HCT116 (cell line): ENCODE measurements at regions not wholly inside any gene's neighbourhood (a gene's known extent, or its start where the extent isn't known, plus 50 kb on each side); places are given as distances from the start of the nearest gene placed in this dataset.

Source experiments
- ATAC-seq: fragments of 200-7000 bp; cut with Tn5 transposase; 2 replicates; pipeline ENCODE4 v1.9.1; 2020; ENCODE audit warnings: mild to moderate bottlenecking, moderate library complexity
- BruUV-seq: library from RNA; stranded (reverse); fragments of 400-500 nt; replicated peaks from 2 replicates; lab custom pipeline; 2021; lab: Mats Ljungman, UMichigan
- CTCF ChIA-PET: fragments of 300-600 bp; sonication (Branson Sonifier 250); formaldehyde crosslinking; loops from one replicate; lab custom pipeline; 2021; ENCODE audit warnings: antibody characterized with exemption; lab: Charles Lee
- POLR2A ChIA-PET: fragments of 300-600, 350-600 bp; sonication (Branson Sonifier 250); formaldehyde crosslinking; loops from one replicate; lab custom pipeline; 2021; ENCODE audit warnings: antibody characterized with exemption; lab: Charles Lee
- RAD21 ChIA-PET, 2 experiments: fragments of 300-600 bp; sonication (Branson Sonifier 250); formaldehyde crosslinking; loops; one replicate each; lab custom pipeline; 2023; ENCODE audit warnings: low total read pairs in 2 of 2; ENCODE audit not compliant: uncharacterized antibody in 2 of 2, unreplicated experiment in 2 of 2, low non-redundant PET in 1 of 2; lab: Charles Lee
- DNase-seq: peaks from one replicate; pipeline ENCODE4 v3.0.0-alpha.2; 2010; ENCODE audit warnings: low read depth, low spot score
- H2AFZ ChIP-seq: fragments of 200-600 bp; shearing (Covaris generic), sonication (generic); 2 replicates; pipeline ENCODE4 v1.6.1; 2017; ENCODE audit warnings: low read depth, mixed run types, mixed read lengths, antibody characterized with exemption, low read length; ENCODE audit not compliant: poor library complexity, severe bottlenecking
- H3K27ac ChIP-seq: 2 replicates; pipeline ENCODE4 v1.5.1; 2012; ENCODE audit warnings: low read depth, low read length
- H3K27me3 ChIP-seq: fragments of 200-600 bp; sonication (generic); 2 replicates; pipeline ENCODE4 v1.6.1; 2016; ENCODE audit warnings: mixed run types, low read length, mixed read lengths; ENCODE audit not compliant: insufficient read depth
- H3K36me3 ChIP-seq, 2 experiments: fragments of 200-500 bp in 1 of 2; fragments of 200-600 bp in 1 of 2; sonication (Bioruptor generic) in 1 of 2; sonication (generic) in 1 of 2; 2 replicates each; pipeline versions ENCODE4 v1.5.1 to v1.6.1; 2014 to 2016; ENCODE audit warnings: low read length in 2 of 2, inconsistent platforms in 1 of 2, mixed read lengths in 1 of 2, mixed run types in 1 of 2; ENCODE audit not compliant: insufficient read depth in 2 of 2, control insufficient read depth in 1 of 2
- H3K4me1 ChIP-seq, 2 experiments: fragments of 200-600 bp in 1 of 2; sonication (generic) in 1 of 2; 2 replicates each; pipeline versions ENCODE4 v1.5.1 to v1.6.1; 2012 to 2017; ENCODE audit warnings: low read length in 2 of 2, inconsistent platforms in 1 of 2, mild to moderate bottlenecking in 1 of 2, mixed read lengths in 1 of 2, mixed run types in 1 of 2, moderate library complexity in 1 of 2; ENCODE audit not compliant: insufficient read depth in 2 of 2, control insufficient read depth in 1 of 2
- H3K4me2 ChIP-seq: fragments of 200-600 bp; sonication (generic); 2 replicates; pipeline ENCODE4 v1.6.1; 2017; ENCODE audit warnings: mixed run types, low read length, mixed read lengths
- H3K4me3 ChIP-seq, 2 experiments: fragments of 200-600 bp in 1 of 2; sonication (generic) in 1 of 2; replicated peaks in 1 of 2; 2 replicates each; pipeline ENCODE4 v1.5.1; 2011 to 2016; ENCODE audit warnings: low read length in 2 of 2, control low read depth in 1 of 2, low read depth in 1 of 2, mild to moderate bottlenecking in 1 of 2, mixed read lengths in 1 of 2, mixed run types in 1 of 2
- H3K79me2 ChIP-seq: fragments of 200-600 bp; sonication (generic); 2 replicates; pipeline ENCODE4 v1.6.1; 2017; ENCODE audit warnings: mild to moderate bottlenecking, mixed run types, low read length, moderate library complexity, mixed read lengths; ENCODE audit not compliant: insufficient read depth
- H3K9ac ChIP-seq: fragments of 200-600 bp; sonication (generic); 2 replicates; pipeline ENCODE4 v1.6.1; 2016; ENCODE audit warnings: low read length, mixed read lengths
- H3K9me2 ChIP-seq: fragments of 200-600 bp; sonication (generic), shearing (Covaris generic); 2 replicates; pipeline ENCODE4 v1.6.1; 2017; ENCODE audit warnings: mixed run types, mild to moderate bottlenecking, moderate library complexity; ENCODE audit not compliant: insufficient read depth
- H3K9me3 ChIP-seq, 2 experiments: fragments of 200-500 bp in 1 of 2; fragments of 200-600 bp in 1 of 2; sonication (Bioruptor generic) in 1 of 2; sonication (generic) in 1 of 2; 2 replicates each; pipeline ENCODE4 v1.6.1; 2014 to 2017; ENCODE audit warnings: low read length in 2 of 2, mixed read lengths in 2 of 2, inconsistent platforms in 1 of 2, low read depth in 1 of 2, mild to moderate bottlenecking in 1 of 2, mixed run types in 1 of 2, moderate library complexity in 1 of 2; ENCODE audit not compliant: control insufficient read depth in 1 of 2, insufficient read depth in 1 of 2
- H4K20me1 ChIP-seq: fragments of 200-600 bp; sonication (generic), shearing (Covaris generic); 2 replicates; pipeline ENCODE4 v1.6.1; 2017; ENCODE audit warnings: mixed run types, mild to moderate bottlenecking, moderate library complexity; ENCODE audit not compliant: insufficient read depth
- EZH2phosphoT487 ChIP-seq: fragments of 200-600 bp; IDR thresholded peaks from 2 replicates; pipeline ENCODE4 v1.6.1; 2018; ENCODE audit warnings: antibody characterized with exemption, borderline replicate concordance
- JUND ChIP-seq: IDR thresholded peaks from 2 replicates; pipeline ENCODE4 v1.6.1; 2012
- SIN3A ChIP-seq: IDR thresholded peaks from 2 replicates; pipeline ENCODE4 v1.6.1; 2012; ENCODE audit warnings: low read depth
- SRF ChIP-seq: IDR thresholded peaks from 2 replicates; pipeline ENCODE4 v1.6.1; 2012; ENCODE audit warnings: low read depth
- ZBTB33 ChIP-seq: IDR thresholded peaks from 2 replicates; pipeline ENCODE4 v1.6.1; 2011; ENCODE audit warnings: mild to moderate bottlenecking, low read length, moderate library complexity; ENCODE audit not compliant: insufficient replicate concordance; ENCODE audit errors: extremely low read depth
- ZFX ChIP-seq: fragments of 450-650 bp; IDR thresholded peaks from 2 replicates; pipeline ENCODE4 v1.6.1; 2017
- intact Hi-C: fragments of 100-400 bp; cut with micrococcal nuclease; formaldehyde crosslinking; loops from 2 replicates; pipeline ENCODE4 v1.10.0; 2022

GRCh38 chr10:20714518-20714917 is 182.6 kb downstream of the NEBL start:
- H3K27ac ChIP-seq = no peak overlapping the region
- no peaks in the 10 kb centered on the region for H3K79me2 ChIP-seq
- ChIA-PET CTCF (no interaction called here), POLR2A (no interaction called here), RAD21 (no interaction called here)
- no peaks in the 10 kb centered on the region for H3K36me3 ChIP-seq
- intact Hi-C loops = no loop called here
- no peak overlapping the region for H2AFZ ChIP-seq
- TF ChIP-seq EZH2phosphoT487 = no peak
- no peaks in the 10 kb centered on the region for H4K20me1 ChIP-seq
- H3K4me2 ChIP-seq = no peak overlapping the region
- no peaks in the 10 kb centered on the region for H3K27me3 ChIP-seq
- ATAC-seq = no peak
- no peak overlapping the region for H3K9ac ChIP-seq
- no peaks in the 10 kb centered on the region for H3K9me2 ChIP-seq
- H3K4me1 ChIP-seq = no peaks in the 10 kb centered on the region
- no peaks in the 10 kb centered on the region for H3K9me3 ChIP-seq
- no peak for DNase-seq
- no TSS peak for BruUV-seq
- no peak overlapping the region for H3K4me3 ChIP-seq

GRCh38 chr10:20713420-20713819 is 183.7 kb downstream of the NEBL start:
- Histone ChIP-seq H3K27me3 (no peaks in the 10 kb centered on the region), H3K36me3 (no peaks in the 10 kb centered on the region)
- POLR2A ChIA-PET = no interaction called here
- TF ChIP-seq ZFX = no peak
- no peak for TF ChIP-seq JUND
- TF ChIP-seq EZH2phosphoT487 = no peak
- TF ChIP-seq ZBTB33 = no peak
- no peak for TF ChIP-seq SIN3A
- no peak for TF ChIP-seq SRF
- TF ChIP-seq, all 23 proteins: peak for 0
- CTCF ChIA-PET = no interaction called here
- BruUV-seq = no TSS peak
- RAD21 ChIA-PET = no interaction called here
- intact Hi-C loops = no loop called here
- Histone ChIP-seq H3K79me2 (no peaks in the 10 kb centered on the region), H4K20me1 (no peaks in the 10 kb centered on the region), H2AFZ (no peak overlapping the region), H3K9me2 (no peaks in the 10 kb centered on the region), H3K9me3 (no peaks in the 10 kb centered on the region), H3K4me2 (no peak overlapping the region), H3K9ac (no peak overlapping the region), H3K4me3 (no peak overlapping the region), H3K4me1 (no peaks in the 10 kb centered on the region), H3K27ac (no peak overlapping the region)
- no peak for DNase-seq
- no peak for ATAC-seq
